Smooth muscle cell (in vitro differentiated cells): ENCODE measurements at regions not wholly inside any gene's neighbourhood (a gene's known extent, or its start where the extent isn't known, plus 50 kb on each side); places are given as distances from the start of the nearest gene placed in this dataset. TPM values are rescaled to one million over a fixed set of nuclear protein-coding genes. Genes with fewer than 3 reads are reported as not detected.

ENCODE experiments used
- DNase-seq: peaks from one replicate; lab custom pipeline; 2025; ENCODE audit not compliant: unreplicated experiment; lab: John Stamatoyannopoulos, UW
- H2AFZ ChIP-seq: fragments of 200-600 bp; sonication (generic); 2 replicates; pipeline ENCODE4 v1.6.0; 2016; ENCODE audit warnings: antibody characterized with exemption, low read depth, mild to moderate bottlenecking
- H3F3A ChIP-seq: fragments of 200-600 bp; sonication (generic); 2 replicates; pipeline ENCODE4 v1.6.0; 2017; ENCODE audit warnings: antibody characterized with exemption, low read depth
- H3K27ac ChIP-seq: fragments of 200-600 bp; sonication (generic); 2 replicates; pipeline ENCODE4 v1.5.1; 2016; ENCODE audit warnings: low read depth, mild to moderate bottlenecking
- H3K27me3 ChIP-seq: fragments of 200-600 bp; sonication (generic); 2 replicates; pipeline ENCODE4 v1.6.1; 2016; ENCODE audit warnings: low read depth, mild to moderate bottlenecking
- H3K36me3 ChIP-seq: fragments of 200-600 bp; sonication (generic); 2 replicates; pipeline ENCODE4 v1.5.1; 2016; ENCODE audit warnings: low read depth
- H3K4me1 ChIP-seq: fragments of 200-600 bp; sonication (generic); 2 replicates; pipeline ENCODE4 v1.5.1; 2016; ENCODE audit warnings: low read depth
- H3K4me2 ChIP-seq: fragments of 200-600 bp; sonication (generic); 2 replicates; pipeline ENCODE4 v1.6.0; 2016; ENCODE audit warnings: mild to moderate bottlenecking
- H3K4me3 ChIP-seq: fragments of 200-600 bp; sonication (generic); 2 replicates; pipeline ENCODE4 v1.5.1; 2016; ENCODE audit warnings: mild to moderate bottlenecking
- H3K79me2 ChIP-seq: fragments of 200-600 bp; sonication (generic); 2 replicates; pipeline ENCODE4 v1.6.0; 2016; ENCODE audit warnings: low read depth, mild to moderate bottlenecking
- H3K9ac ChIP-seq: fragments of 200-600 bp; sonication (generic); 2 replicates; pipeline ENCODE4 v1.6.0; 2016; ENCODE audit warnings: low read depth
- H3K9me3 ChIP-seq: fragments of 200-600 bp; sonication (generic); replicated peaks from 2 replicates; pipeline ENCODE4 v1.5.1; 2016; ENCODE audit warnings: low read depth
- H4K20me1 ChIP-seq: fragments of 200-600 bp; sonication (generic); 2 replicates; pipeline ENCODE4 v1.6.0; 2016; ENCODE audit warnings: low read depth
- WGBS: methylation state at CpG from one replicate; pipeline ENCODE4 v1.1.7; 2016; ENCODE audit warnings: low lambda C conversion rate; 5-methylcytosine and 5-hydroxymethylcytosine counted together
- small RNA-seq: library from RNA; depleted of rRNA; stranded (forward); fragments of <200 nt; gene quantifications from one replicate; pipeline ENCODE3, GENCODE V24; 2014
- TF ChIP-seq, protein P1 (sequence below): fragments of 200-600 bp; sonication (generic); IDR thresholded peaks from 2 replicates; pipeline ENCODE4 v1.5.1; 2017; ENCODE audit warnings: borderline replicate concordance, mild to moderate bottlenecking, antibody characterized with exemption; ENCODE audit not compliant: insufficient read depth, poor library complexity, severe bottlenecking

DNA sequence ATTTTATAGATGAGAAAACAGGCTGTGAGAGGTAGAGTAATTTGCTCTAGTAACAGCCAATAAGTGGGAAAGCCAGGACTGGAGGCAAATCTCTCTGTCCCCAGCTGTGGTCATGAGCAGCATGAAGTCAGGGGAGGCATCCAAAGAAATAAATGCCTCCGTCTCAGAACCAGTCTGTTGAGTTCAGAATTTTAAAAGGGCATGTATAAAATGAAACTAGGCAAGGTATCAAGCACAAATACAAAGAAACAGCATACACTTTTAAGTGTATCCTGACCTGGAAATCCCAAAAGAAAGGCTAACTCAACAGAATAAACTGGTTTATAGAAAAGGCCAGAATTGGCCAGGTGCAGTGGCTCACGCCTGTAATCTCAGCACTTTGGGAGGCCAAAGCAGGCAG lies 120.0 kb upstream of the B3GALT2 start:
- H3K27me3 ChIP-seq: no peaks in the 10 kb centered on the region
- 88% methylated on average over 2 of the region's 2 CpGs for WGBS

More for the DNA sequence above, 120.0 kb upstream of the B3GALT2 start:
- H3K4me3 ChIP-seq: no peak overlapping the region
- H3K9ac ChIP-seq: no peak overlapping the region
- no peaks in the 10 kb centered on the region for H3K79me2 ChIP-seq
- no peaks in the 10 kb centered on the region for H4K20me1 ChIP-seq
- no peak for DNase-seq
- TF ChIP-seq, protein P1, sequence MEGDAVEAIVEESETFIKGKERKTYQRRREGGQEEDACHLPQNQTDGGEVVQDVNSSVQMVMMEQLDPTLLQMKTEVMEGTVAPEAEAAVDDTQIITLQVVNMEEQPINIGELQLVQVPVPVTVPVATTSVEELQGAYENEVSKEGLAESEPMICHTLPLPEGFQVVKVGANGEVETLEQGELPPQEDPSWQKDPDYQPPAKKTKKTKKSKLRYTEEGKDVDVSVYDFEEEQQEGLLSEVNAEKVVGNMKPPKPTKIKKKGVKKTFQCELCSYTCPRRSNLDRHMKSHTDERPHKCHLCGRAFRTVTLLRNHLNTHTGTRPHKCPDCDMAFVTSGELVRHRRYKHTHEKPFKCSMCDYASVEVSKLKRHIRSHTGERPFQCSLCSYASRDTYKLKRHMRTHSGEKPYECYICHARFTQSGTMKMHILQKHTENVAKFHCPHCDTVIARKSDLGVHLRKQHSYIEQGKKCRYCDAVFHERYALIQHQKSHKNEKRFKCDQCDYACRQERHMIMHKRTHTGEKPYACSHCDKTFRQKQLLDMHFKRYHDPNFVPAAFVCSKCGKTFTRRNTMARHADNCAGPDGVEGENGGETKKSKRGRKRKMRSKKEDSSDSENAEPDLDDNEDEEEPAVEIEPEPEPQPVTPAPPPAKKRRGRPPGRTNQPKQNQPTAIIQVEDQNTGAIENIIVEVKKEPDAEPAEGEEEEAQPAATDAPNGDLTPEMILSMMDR: no peak
- peaks cover 3% of the 10 kb centered on the region for H3K4me1 ChIP-seq
- H3K4me2 ChIP-seq: no peak overlapping the region
- no peaks in the 10 kb centered on the region for H3K9me3 ChIP-seq
- H2AFZ ChIP-seq: no peak overlapping the region
- no peaks in the 10 kb centered on the region for H3F3A ChIP-seq
- H3K27ac ChIP-seq: no peak overlapping the region
- no peaks in the 10 kb centered on the region for H3K36me3 ChIP-seq

Small RNAs in the stretch of these regions (small RNA-seq; reads per million reads assigned to genes)
- not detected for gene RNU6-983P
